Stomach smooth muscle (tissue), 2 donors: ENCODE measurements at regions not wholly inside any gene's neighbourhood (a gene's known extent, or its start where the extent isn't known, plus 50 kb on each side); places are given as distances from the start of the nearest gene placed in this dataset.

Experiments
- H3K27ac ChIP-seq: one replicate; pipeline ENCODE4 v1.7.0; 2013; ENCODE audit warnings: mild to moderate bottlenecking, low read length, inconsistent platforms
- H3K27me3 ChIP-seq, 2 donors: one replicate each; pipeline ENCODE4 v1.7.0; 2013; ENCODE audit warnings: low read length in 2 of 2; ENCODE audit not compliant: insufficient read depth in 2 of 2, control insufficient read depth in 1 of 2
- H3K36me3 ChIP-seq, 2 donors: one replicate each; pipeline ENCODE4 v1.7.0; 2013; ENCODE audit warnings: low read length in 2 of 2; ENCODE audit not compliant: control insufficient read depth in 2 of 2, insufficient read depth in 2 of 2
- H3K4me1 ChIP-seq: one replicate; pipeline ENCODE4 v1.7.0; 2013; ENCODE audit warnings: low read length; ENCODE audit not compliant: control insufficient read depth, insufficient read depth
- H3K4me3 ChIP-seq, 2 donors: one replicate each; pipeline ENCODE4 v1.7.0; 2013; ENCODE audit warnings: low read length in 2 of 2
- H3K9ac ChIP-seq, 2 donors: one replicate each; pipeline ENCODE4 v1.7.0; 2013; ENCODE audit warnings: low read length in 2 of 2, mild to moderate bottlenecking in 1 of 2
- H3K9me3 ChIP-seq, 2 donors: one replicate each; pipeline ENCODE4 v1.7.0; 2013; ENCODE audit warnings: low read length in 2 of 2; ENCODE audit not compliant: control insufficient read depth in 2 of 2
- donor health status: healthy.
- donor health status: Pancreatic carcinoma.

- Histone ChIP-seq H3K9ac (no peak overlapping the region), H3K9me3 (no peaks in the 10 kb centered on the region)
Measured at GRCh38 chr1:110816945-110817344, 56.0 kb upstream of the CD53 start.

GRCh38 chr1:110811529-110811928 lies 61.4 kb upstream of the CD53 start:
- H3K27ac ChIP-seq = no peak overlapping the region
- no peaks in the 10 kb centered on the region for H3K27me3 ChIP-seq
- no peaks in the 10 kb centered on the region for H3K36me3 ChIP-seq

More at GRCh38 chr1:110816945-110817344, 56.0 kb upstream of the CD53 start:
- Histone ChIP-seq H3K4me3 (no peak overlapping the region), H3K36me3 (no peaks in the 10 kb centered on the region), H3K27ac (no peak overlapping the region), H3K4me1 (no peaks in the 10 kb centered on the region), H3K27me3 (no peaks in the 10 kb centered on the region)

GRCh38 chr1:110800079-110800478 lies 72.9 kb upstream of the CD53 start:
- Histone ChIP-seq H3K27ac (no peak overlapping the region), H3K4me3 (no peak overlapping the region), H3K4me1 (no peaks in the 10 kb centered on the region), H3K36me3 (no peaks in the 10 kb centered on the region), H3K9ac (no peak overlapping the region), H3K27me3 (no peaks in the 10 kb centered on the region), H3K9me3 (peaks cover 0 to 3% of the 10 kb centered on the region in 2 donors)

More at GRCh38 chr1:110811529-110811928, 61.4 kb upstream of the CD53 start:
- H3K9me3 ChIP-seq = no peaks in the 10 kb centered on the region
- H3K9ac ChIP-seq = no peak overlapping the region
- no peaks in the 10 kb centered on the region for H3K4me1 ChIP-seq
- H3K4me3 ChIP-seq = no peak overlapping the region

- H3K9me3 ChIP-seq = peaks cover 0 to 3% of the 10 kb centered on the region in 2 donors
- no peaks in the 10 kb centered on the region for H3K27me3 ChIP-seq
- H3K4me3 ChIP-seq = no peak overlapping the region
- H3K9ac ChIP-seq = no peak overlapping the region
- no peaks in the 10 kb centered on the region for H3K36me3 ChIP-seq
- no peak overlapping the region for H3K27ac ChIP-seq
- H3K4me1 ChIP-seq = no peaks in the 10 kb centered on the region
Measured at GRCh38 chr1:110798691-110799256, 74.2 kb upstream of the CD53 start.

GRCh38 chr1:110788673-110789072 lies 84.3 kb upstream of the CD53 start:
- Histone ChIP-seq H3K9me3 (peaks cover 6 to 8% of the 10 kb centered on the region in 2 donors), H3K27ac (no peak overlapping the region), H3K36me3 (no peaks in the 10 kb centered on the region), H3K27me3 (peaks cover 0 to 5% of the 10 kb centered on the region in 2 donors), H3K9ac (no peak overlapping the region), H3K4me1 (no peaks in the 10 kb centered on the region), H3K4me3 (no peak overlapping the region)

- Histone ChIP-seq H3K27me3 (peaks cover 0 to 5% of the 10 kb centered on the region in 2 donors), H3K27ac (no peak overlapping the region), H3K9ac (no peak overlapping the region), H3K36me3 (no peaks in the 10 kb centered on the region), H3K4me3 (no peak overlapping the region), H3K4me1 (no peaks in the 10 kb centered on the region), H3K9me3 (peaks cover 6 to 8% of the 10 kb centered on the region in 2 donors)
Measured at GRCh38 chr1:110787328-110788071, 85.4 kb upstream of the CD53 start.

- H3K9me3 ChIP-seq = peaks cover 6 to 8% of the 10 kb centered on the region in 2 donors
- no peak overlapping the region for H3K27ac ChIP-seq
- peaks cover 0 to 5% of the 10 kb centered on the region in 2 donors for H3K27me3 ChIP-seq
- H3K36me3 ChIP-seq = no peaks in the 10 kb centered on the region
- H3K4me1 ChIP-seq = no peaks in the 10 kb centered on the region
- H3K4me3 ChIP-seq = no peak overlapping the region
- H3K9ac ChIP-seq = no peak overlapping the region
Measured at GRCh38 chr1:110786802-110787327, 86.1 kb upstream of the CD53 start.

GRCh38 chr1:110785612-110786011 lies 87.3 kb upstream of the CD53 start:
- Histone ChIP-seq H3K9me3 (peaks cover 6 to 8% of the 10 kb centered on the region in 2 donors), H3K4me3 (no peak overlapping the region), H3K36me3 (no peaks in the 10 kb centered on the region), H3K27me3 (peaks cover 0 to 5% of the 10 kb centered on the region in 2 donors), H3K4me1 (no peaks in the 10 kb centered on the region), H3K9ac (no peak overlapping the region), H3K27ac (no peak overlapping the region)

GRCh38 chr1:110785055-110785454 lies 87.9 kb upstream of the CD53 start:
- no peak overlapping the region for H3K9ac ChIP-seq
- H3K36me3 ChIP-seq = no peaks in the 10 kb centered on the region
- no peak overlapping the region for H3K4me3 ChIP-seq
- peaks cover 6 to 8% of the 10 kb centered on the region in 2 donors for H3K9me3 ChIP-seq
- H3K4me1 ChIP-seq = no peaks in the 10 kb centered on the region
- peaks cover 0 to 10% of the 10 kb centered on the region in 2 donors for H3K27me3 ChIP-seq
- no peak overlapping the region for H3K27ac ChIP-seq

- Histone ChIP-seq H3K27me3 (peaks cover 0 to 19% of the 10 kb centered on the region in 2 donors), H3K4me1 (no peaks in the 10 kb centered on the region), H3K4me3 (no peak overlapping the region), H3K36me3 (no peaks in the 10 kb centered on the region), H3K27ac (no peak overlapping the region), H3K9me3 (peaks cover 5 to 6% of the 10 kb centered on the region in 2 donors), H3K9ac (no peak overlapping the region)
Measured at GRCh38 chr1:110783292-110783918, 89.5 kb upstream of the CD53 start.
